GM12878 (cell line): ENCODE measurements at regions not wholly inside any gene's neighbourhood (a gene's known extent, or its start where the extent isn't known, plus 50 kb on each side); places are given as distances from the start of the nearest gene placed in this dataset.

Experiments
- CBX3 ChIP-seq: fragments of 200-600 bp; sonication (generic); IDR thresholded peaks from 2 replicates; pipeline ENCODE4 v1.6.1; 2016; ENCODE audit warnings: low read depth, borderline replicate concordance
- CBX5 ChIP-seq: sonication (generic); IDR thresholded peaks from 2 replicates; pipeline ENCODE4 v1.6.1; 2016; ENCODE audit warnings: low read depth, moderate library complexity, mild to moderate bottlenecking, inconsistent platforms
- ETV6 ChIP-seq, 2 experiments: fragments of 450-650 bp in 1 of 2; IDR thresholded peaks in 1 of 2; conservative IDR thresholded peaks in 1 of 2; 2 replicates each; pipeline ENCODE4 v1.6.1; 2014; ENCODE audit warnings: antibody characterized with exemption in 1 of 2, borderline replicate concordance in 1 of 2, low read depth in 1 of 2, mild to moderate bottlenecking in 1 of 2, moderate library complexity in 1 of 2
- IKZF1 ChIP-seq: fragments of 450-650 bp; conservative IDR thresholded peaks from 2 replicates; pipeline ENCODE4 v1.6.1; 2017; ENCODE audit warnings: antibody characterized with exemption, mild to moderate bottlenecking
- RELB ChIP-seq: fragments of 450-650 bp; IDR thresholded peaks from 2 replicates; pipeline ENCODE4 v1.6.1; 2017; ENCODE audit warnings: low read depth, mild to moderate bottlenecking, moderate library complexity
- ZBTB40 ChIP-seq: fragments of 450-650 bp; IDR thresholded peaks from 2 replicates; pipeline ENCODE4 v1.6.1; 2016; ENCODE audit warnings: mild to moderate bottlenecking, moderate library complexity, borderline replicate concordance

GRCh38 chr5:68999181-68999580 lies 94.6 kb upstream of the SLC30A5 start (continued):
- TF ChIP-seq ZBTB40: no peak
- no peak for TF ChIP-seq CBX5
- TF ChIP-seq IKZF1: no peak
- no peak for TF ChIP-seq ETV6 (conservative IDR thresholded peaks at IDR 0.05 in 1 of 2, IDR thresholded peaks at IDR 0.05 in 1 of 2; ENCODE audit: borderline replicate concordance in 1 of 2, low read depth in 1 of 2)
- TF ChIP-seq RELB: no peak
- TF ChIP-seq CBX3: no peak
